ENCODE measurements at regions not wholly inside any gene's neighbourhood (a gene's known extent, or its start where the extent isn't known, plus 50 kb on each side); places are given as distances from the start of the nearest gene placed in this dataset.
A peak's percentile ranks its signal among the peaks of the same experiment; 100 is the strongest.

GRCh38 chr5:52710310-52710971 lies 77.3 kb upstream of the ITGA1 start:
- Histone ChIP-seq H3K9me3 (replicated peaks) (no peaks in the 10 kb centered on the region), H3K27me3 (ENCODE audit: low read depth) (no peaks in the 10 kb centered on the region), H3K36me3 (no peaks in the 10 kb centered on the region), H3K4me1 (peaks cover 49% of the 10 kb centered on the region), H3K4me3 (no peak overlapping the region), H3K27ac (replicated peaks) (peak overlapping the region; percentile 74)
- intact Hi-C loops (cut with micrococcal nuclease) = no loop called here
- TF ChIP-seq CTCF (IDR thresholded peaks at IDR 0.05; ENCODE audit: borderline replicate concordance) = no peak
- no peak for DNase-seq

- no peak for TF ChIP-seq CTCF (IDR thresholded peaks at IDR 0.05; ENCODE audit: borderline replicate concordance)
- intact Hi-C loops (cut with micrococcal nuclease) = no loop called here
- no peaks in the 10 kb centered on the region for H3K36me3 ChIP-seq
- H3K9me3 ChIP-seq (replicated peaks) = no peaks in the 10 kb centered on the region
- H3K27ac ChIP-seq (replicated peaks) = peak overlapping the region; percentile 9
- DNase-seq = no peak
- H3K4me1 ChIP-seq = peaks cover 43% of the 10 kb centered on the region
- no peak overlapping the region for H3K4me3 ChIP-seq
- H3K27me3 ChIP-seq (ENCODE audit: low read depth) = no peaks in the 10 kb centered on the region
Measured at GRCh38 chr5:52710972-52711596, 76.6 kb upstream of the ITGA1 start.

- no peaks in the 10 kb centered on the region for H3K27me3 ChIP-seq (ENCODE audit: low read depth)
- H3K9me3 ChIP-seq (replicated peaks) = peaks cover 9% of the 10 kb centered on the region
- no peak overlapping the region for H3K4me3 ChIP-seq
- no peak for TF ChIP-seq CTCF (IDR thresholded peaks at IDR 0.05; ENCODE audit: borderline replicate concordance)
- DNase-seq = no peak
- no peak overlapping the region for H3K27ac ChIP-seq (replicated peaks)
- intact Hi-C loops (cut with micrococcal nuclease) = no loop called here
- H3K36me3 ChIP-seq = no peaks in the 10 kb centered on the region
- peaks cover 34% of the 10 kb centered on the region for H3K4me1 ChIP-seq
Measured at GRCh38 chr5:52712354-52712753, 75.4 kb upstream of the ITGA1 start.

- Histone ChIP-seq H3K27ac (replicated peaks) (peak overlapping the region; percentile 69), H3K36me3 (no peaks in the 10 kb centered on the region), H3K4me3 (no peak overlapping the region), H3K9me3 (replicated peaks) (no peaks in the 10 kb centered on the region), H3K4me1 (peaks cover 39% of the 10 kb centered on the region), H3K27me3 (ENCODE audit: low read depth) (no peaks in the 10 kb centered on the region)
- DNase-seq = no peak
- intact Hi-C loops (cut with micrococcal nuclease) = no loop called here
- TF ChIP-seq CTCF (IDR thresholded peaks at IDR 0.05; ENCODE audit: borderline replicate concordance) = no peak
Measured at GRCh38 chr5:52725065-52725746, 62.5 kb upstream of the ITGA1 start.

- H3K27ac ChIP-seq (replicated peaks) = peak overlapping the region; percentile 69
- no peaks in the 10 kb centered on the region for H3K36me3 ChIP-seq
- no peaks in the 10 kb centered on the region for H3K27me3 ChIP-seq (ENCODE audit: low read depth)
- TF ChIP-seq CTCF (IDR thresholded peaks at IDR 0.05; ENCODE audit: borderline replicate concordance) = no peak
- H3K4me3 ChIP-seq = no peak overlapping the region
- intact Hi-C loops (cut with micrococcal nuclease) = no loop called here
- no peaks in the 10 kb centered on the region for H3K9me3 ChIP-seq (replicated peaks)
- DNase-seq = peak; percentile 24
- peaks cover 39% of the 10 kb centered on the region for H3K4me1 ChIP-seq
Measured at GRCh38 chr5:52725808-52726207, 61.9 kb upstream of the ITGA1 start.
